ENCODE measurements at regions not wholly inside any gene's neighbourhood (a gene's known extent, or its start where the extent isn't known, plus 50 kb on each side); places are given as distances from the start of the nearest gene placed in this dataset.

DNA sequence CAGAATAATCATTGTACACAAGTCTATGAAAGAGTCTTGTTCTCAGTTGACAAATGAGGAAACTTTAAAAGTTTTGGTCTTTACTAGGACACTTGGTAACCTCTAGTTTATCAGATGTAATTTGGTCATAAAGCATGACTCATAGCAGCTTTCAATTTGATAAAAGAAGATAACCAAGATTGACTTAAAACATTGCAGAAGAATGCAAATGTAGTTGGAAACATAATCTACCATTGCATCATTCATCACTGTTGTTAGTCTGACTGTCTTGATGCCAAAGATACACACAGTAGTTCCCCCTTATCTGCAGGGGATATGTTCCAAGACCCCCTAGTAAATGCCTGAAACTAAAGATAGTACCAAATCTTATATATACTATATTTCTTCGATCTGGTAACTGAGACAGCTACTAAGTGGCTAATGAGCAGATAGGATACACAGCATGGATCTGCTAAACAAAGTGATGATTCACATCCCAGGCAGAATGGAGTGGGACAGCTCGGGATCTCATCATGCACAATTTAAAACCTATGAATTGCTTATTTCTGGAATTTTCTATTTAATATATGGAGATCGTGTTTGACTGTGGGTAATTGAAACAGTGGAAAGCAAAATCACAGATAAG lies 131.4 kb upstream of the CCDC68 start:
- DNase-seq (ENCODE audit: low spot score), result no peak

DNA sequence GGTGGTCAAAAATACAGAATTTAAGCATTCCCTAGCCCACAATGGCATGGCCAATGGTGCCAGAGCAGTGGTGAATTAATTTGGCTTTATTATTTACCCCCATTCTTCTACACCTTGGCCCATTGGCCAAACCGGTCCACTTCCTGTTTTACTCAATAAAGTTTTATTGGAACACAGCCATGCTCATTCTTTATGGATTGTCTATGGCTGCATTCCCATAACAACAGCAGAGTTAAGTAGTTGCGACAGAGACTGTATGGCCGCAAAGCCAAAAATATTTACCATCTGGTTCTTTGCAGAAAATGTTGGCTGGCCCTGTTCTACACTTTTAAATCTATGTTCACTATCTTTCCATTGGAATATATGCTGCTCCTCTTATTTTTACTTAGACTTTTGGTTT lies 130.3 kb upstream of the CCDC68 start:
- no peak for DNase-seq (ENCODE audit: low spot score)

DNA sequence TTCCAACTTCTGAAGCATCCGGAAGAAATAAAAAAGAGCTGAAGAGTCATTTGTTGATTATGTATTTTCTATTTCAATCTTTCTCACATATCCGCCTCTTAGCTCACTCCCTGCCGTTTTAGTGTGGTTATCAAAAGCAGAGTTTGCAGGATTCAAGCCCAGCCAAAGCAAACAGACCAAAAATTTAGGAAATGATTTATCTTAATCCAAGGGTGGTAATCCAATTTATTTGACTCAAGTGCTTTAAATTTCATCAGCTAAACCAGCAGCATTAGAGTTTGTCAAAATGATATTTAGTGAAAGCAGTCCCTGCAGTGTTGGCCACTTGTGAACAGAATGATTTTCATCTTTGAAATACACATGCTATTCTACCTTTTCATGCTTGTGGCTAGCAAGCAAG lies 129.3 kb upstream of the CCDC68 start:
- DNase-seq (ENCODE audit: low spot score), result no peak

DNA sequence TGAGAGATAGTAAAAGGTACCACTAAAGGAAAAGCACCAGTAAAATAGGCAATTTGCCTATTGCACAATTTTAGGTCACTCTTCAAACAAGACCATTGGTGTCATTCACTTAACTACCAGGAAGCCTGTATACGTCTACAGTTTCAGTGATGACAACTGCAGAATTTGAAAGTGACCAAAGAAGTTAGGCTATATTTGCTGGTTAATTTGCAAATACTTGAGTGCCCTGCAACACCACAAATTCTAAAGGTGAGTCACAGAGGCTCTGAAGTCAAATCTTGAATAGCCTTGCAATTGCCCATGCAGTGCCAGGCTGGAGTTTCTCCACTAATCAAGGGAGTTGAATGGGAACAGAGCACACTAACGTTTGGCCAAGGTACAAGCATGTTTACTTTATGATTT lies 128.7 kb upstream of the CCDC68 start:
- no peak for DNase-seq (ENCODE audit: low spot score)

DNA sequence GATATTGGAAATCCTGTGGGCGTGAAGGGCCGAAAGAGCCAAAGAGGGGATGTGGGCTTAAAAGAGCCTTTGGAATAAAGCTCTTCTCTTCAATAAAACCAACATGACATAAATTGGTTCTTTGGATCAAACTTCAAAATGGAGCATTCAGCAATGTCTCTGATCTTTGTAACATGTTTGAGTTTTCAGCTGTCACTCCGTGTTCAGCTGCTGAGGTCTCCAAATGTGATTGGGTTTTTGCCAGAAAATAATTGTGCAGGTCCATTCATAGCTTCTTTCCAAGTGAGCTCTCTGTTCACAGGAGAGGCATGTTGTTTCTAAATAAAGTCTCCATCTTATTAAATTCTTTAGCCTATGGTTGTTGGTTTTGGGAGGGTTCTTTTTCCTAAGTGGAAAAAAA lies 127.6 kb upstream of the CCDC68 start:
- DNase-seq (ENCODE audit: low spot score), result no peak

DNA sequence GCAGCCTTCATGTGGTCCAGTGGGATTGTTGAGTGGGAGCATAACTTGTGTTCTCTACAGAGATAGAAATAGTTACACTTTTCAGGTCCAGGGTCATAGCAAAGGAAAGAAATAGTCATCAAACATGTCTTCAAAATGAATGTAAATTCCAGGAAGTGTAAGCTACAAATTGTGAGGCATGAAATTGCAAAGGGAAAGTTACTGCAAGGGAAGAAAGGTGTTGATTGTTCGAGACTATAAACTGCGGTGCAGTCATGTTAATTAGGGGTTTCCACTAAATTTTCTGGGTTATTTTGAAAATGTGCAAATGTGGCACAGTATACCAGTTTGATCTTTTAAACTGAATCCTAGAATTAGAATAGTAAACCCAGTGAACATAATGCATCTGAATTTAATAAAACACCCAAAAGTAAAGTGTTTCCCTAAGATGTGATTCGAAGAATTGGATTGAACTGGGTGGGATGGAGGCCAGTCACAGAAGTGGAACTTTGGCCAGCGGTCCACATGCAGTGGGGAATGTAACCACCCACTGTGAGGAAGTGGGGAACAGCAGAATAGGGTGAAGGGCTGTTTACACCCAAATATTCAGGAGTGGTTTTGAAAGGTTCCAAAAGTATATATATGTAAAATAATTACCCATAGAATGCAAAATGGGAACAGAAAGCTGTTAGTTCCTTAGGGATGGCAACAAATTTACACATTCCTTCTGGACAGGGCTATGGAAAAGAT lies 126.5 kb upstream of the CCDC68 start:
- DNase-seq (ENCODE audit: low spot score), result no peak

DNA sequence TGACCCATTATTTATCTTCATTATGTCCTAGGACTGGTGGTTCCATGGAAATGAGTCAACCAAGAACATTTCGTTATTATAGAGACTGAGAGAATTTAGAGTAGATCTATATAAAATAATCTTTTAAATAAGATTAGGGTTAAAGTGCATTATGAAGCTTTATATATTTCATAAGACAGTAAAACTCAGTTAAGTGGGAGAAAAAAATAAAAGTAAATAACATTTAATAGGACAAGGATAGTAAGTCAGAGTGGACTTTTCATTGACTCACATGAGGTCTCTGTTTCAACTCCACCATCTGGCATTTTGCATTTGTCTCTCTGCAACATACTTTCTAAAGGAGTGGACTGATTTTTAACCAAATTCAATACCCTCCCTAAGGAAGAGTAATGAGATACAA lies 125.3 kb upstream of the CCDC68 start:
- DNase-seq (ENCODE audit: low spot score), result no peak

DNA sequence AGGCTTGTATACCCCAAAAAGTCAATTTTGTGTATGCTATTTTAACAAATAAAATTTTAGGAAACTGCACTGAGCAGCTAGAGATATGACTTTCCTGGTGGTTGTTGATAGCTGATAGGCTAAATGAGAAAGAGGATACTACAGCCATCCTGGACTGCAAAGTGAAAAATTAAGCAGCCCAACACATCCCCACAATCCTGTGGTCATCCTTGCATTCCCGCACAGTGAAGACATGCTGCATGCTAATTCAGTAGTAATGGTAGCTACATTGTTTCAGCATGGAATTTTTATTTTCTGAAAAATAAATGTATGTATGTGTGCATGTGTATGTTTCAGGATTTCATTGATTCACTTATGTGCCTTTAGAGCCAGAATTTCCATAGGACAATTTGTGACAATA lies 124.2 kb upstream of the CCDC68 start:
- peak; percentile 66 for DNase-seq (ENCODE audit: low spot score)

DNA sequence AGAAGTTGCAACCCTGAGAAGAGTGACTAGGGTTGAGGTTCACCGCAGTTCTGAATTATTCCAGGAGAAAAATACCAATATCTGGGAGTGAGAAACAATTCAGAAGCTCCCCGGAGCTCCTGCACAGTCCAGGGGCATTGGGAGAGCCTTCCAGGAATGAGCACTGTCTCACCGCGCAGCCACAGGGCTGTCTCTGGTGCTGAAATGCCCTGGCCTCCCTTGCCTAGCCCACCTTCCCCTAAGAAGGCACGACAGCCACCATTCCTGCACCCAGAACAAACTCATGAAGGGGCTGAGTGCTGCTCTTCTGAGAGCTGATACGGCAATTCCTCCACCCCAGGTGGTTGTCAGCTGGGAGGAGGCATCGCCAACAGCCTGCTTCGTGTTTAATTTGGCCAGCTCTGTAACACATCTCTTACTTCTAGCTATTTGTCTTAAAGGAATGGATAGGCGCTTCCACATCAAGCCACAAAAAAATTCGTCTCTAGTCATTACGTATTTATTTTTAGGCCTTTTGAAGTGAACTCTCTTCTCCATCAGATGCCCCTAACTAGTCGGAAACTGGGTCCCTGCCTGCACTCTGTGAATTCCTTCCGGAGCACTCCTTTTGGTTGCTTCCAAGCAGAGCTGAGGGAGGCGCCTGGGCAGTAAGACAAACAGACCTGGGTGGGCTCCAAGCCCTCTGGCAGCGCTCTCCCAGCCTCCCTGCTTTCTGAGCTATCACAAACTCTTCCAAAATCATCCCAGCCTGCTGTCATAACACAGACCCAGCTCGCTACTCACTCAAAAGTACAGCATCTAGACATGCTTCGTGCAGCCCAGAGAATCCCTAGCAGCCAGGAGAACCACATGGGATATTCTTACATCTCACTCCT lies 120.5 kb upstream of the CCDC68 start:
- DNase-seq (ENCODE audit: low spot score), result no peak

DNA sequence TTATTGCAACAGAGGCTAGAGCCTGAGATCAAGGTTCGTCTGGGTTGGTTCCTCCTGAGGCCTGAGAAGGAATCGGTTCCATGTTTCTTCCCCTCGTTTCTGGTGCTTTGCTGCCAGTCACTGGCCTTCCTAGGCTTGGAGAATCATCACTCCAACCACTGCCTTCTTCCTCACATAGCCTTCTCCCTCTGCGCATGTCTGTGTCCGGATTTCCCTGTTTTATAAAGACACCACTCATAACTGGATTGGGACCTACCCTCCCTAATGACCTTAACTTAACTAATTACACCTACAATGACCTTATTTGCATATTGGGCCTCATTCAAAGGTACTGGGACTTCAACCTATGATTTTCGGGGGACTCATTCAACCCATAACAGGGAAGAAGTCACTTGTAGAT lies 119.8 kb upstream of the CCDC68 start:
- no peak for DNase-seq (ENCODE audit: low spot score)

DNA sequence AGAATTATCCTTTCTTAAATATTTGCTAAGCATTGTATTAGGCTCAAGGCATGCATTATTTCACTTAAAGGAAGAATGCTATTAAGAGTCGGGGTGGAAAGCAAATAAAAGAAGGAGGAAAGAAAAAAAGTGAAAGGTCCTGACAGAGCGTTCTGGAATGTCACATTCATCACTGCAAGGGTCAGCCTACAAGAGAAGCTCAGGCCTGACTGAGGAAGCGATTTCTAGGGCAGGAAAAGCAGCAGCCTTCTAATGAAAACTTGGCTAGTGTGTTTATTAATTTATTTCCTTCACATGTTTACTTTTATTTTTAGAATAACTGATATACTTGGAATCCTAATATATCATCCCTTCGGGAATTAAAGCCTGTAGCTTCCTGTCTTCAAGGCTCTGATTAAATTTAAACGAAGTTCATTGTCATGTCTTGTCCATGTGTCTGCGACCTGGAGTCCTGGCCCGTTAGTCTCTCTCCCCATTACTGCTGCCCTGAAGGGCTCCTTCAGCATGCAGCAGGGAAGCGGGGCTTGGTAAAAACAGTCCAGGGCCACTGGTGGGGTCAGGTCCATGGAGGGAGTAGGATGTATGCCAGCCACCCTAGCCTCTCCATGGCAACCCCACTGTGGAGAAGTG lies 119.2 kb upstream of the CCDC68 start:
- DNase-seq (ENCODE audit: low spot score), result no peak

DNA sequence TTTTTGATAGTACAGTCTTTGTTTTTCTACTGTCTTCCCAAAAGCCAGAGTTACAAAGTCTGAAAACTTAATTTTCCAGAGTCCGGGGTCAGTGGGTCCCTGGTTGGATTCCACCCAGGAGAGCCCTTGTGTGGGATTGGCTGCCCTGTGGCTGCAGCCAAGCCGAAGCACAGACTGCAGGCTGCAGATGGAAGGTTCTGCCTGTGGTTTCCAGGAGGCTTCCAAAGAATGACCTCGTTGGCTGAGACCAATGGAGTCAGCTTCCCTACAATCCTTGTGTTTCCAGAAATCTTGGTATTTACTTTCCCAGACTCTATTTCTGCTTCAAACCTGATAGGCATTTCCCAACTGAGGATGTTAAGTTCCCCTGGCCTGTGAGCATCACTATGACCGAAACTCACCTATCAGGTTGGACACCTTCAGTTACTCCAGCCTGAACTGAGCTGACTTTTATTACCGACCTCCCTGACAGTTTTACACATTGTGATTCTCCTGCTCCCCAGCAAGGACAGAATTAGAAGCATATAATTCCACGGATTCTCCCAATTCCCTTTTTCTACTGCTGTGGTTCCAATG lies 117.5 kb upstream of the CCDC68 start:
- peak; percentile 31 for DNase-seq (ENCODE audit: low spot score)

DNA sequence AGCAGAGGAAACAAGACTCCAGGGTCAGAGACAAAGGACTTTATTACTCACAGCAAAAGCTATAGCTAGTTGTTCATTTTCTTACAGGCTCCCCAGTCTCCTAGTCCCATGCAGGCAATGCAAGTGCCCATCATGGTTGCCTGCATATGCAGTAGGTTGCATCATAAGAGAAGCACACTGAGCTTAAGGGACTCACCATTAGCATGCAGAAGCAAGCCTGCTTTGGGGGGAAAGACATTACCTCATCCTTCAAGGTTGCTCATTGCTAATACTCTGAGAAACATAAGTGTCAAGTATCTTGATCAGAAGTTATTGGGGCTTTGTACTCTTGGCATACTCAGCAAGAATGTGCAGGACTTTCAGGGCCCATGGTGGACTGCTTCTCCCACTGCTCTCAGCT lies 114.6 kb upstream of the CCDC68 start:
- DNase-seq (ENCODE audit: low spot score), result no peak

DNA sequence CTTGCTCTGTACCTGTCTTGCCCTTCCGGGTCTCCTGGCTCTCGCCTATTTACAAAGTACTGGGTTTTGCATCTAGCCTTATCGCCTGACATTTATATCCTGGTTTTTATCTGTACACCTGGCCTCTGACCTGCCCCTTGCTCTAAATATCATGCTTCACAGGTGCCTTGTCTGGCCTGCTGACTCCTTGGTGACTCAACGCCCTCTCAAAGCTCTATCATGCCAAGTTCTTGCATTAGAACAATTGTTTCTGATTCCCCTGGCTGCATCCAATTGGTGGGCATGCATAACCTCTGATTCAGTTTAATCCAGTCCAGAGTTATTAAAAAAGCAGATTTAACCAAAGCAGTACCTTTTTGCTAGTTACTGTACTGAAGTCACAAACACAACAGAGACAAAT lies 113.9 kb upstream of the CCDC68 start:
- no peak for DNase-seq (ENCODE audit: low spot score)

DNA sequence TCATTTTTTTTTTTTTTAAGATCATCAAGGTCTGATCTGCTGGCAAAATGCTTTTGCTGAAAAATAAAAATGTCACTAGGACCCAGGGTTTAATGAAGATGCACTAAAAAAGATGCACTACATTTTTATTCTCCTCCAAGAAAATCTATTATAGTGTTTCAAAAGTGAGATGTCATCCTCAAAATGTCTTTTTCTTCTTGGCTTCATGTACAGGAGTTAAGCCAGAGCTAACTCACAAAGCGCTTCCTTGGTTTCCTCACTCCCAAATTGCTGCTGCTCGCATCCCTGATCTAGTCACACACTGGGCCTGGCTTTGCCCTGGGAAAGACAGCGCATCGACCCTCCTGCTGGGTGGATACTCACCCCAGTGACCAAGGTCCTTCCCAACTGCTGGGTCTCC lies 113.4 kb upstream of the CCDC68 start:
- no peak for DNase-seq (ENCODE audit: low spot score)

DNA sequence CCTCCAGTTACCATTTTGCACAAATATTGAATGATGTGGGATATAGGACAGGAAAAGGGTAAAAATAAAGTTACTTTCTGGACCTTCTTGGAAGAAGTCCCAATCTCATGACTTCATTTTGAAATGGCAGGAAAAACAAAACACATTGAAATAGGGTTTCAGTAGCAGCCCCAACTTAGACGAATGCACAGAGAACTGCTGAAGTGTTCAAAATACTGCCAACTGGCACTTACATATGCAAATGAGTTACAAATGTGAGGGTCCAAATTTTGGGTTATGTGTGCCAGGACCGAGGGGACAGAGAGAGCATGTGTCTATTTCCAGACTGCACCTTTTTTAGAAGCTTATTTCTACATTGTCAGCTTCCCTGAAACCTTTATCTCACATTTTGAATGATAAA lies 112.9 kb upstream of the CCDC68 start:
- no peak for DNase-seq (ENCODE audit: low spot score)

DNA sequence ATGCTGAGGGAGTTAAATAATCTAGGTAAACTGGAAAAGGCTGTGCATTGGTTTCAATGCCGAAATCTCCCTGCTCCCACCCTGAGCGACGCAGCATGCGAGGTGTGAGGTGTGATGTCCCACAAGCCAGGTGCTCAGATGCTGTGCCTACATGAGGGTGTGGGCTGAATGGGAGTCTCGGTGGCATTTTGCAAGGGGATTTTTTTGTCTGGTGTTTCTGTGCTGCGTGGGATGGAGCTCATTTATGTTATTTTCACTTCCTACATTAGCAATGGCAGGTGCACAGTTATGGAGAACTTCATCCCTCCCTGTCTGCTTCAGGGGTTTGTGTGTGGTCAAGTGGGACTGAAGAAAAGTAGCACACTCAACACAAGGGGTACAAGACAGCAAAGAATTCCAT lies 110.2 kb upstream of the CCDC68 start:
- DNase-seq (ENCODE audit: low spot score), result no peak

DNA sequence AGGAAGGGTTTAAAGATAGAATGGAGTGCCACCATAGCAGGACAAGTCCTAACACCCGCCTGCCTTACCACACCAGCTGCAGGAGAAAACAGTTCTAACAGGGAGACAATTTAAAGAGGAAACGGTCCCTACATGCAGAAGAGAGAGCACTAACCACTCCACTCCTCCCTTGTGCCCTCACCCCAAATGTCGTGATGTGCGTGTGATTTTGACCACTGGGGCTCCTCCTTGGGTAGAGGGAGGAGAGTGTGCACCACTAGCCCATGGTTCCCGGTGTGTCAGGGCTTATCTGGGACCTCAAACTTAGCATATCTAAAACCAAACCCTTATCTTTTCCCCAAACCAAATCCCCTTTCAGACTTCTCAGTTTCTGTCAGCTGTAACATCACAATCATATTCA lies 105.5 kb upstream of the CCDC68 start:
- DNase-seq (ENCODE audit: low spot score), result no peak

DNA sequence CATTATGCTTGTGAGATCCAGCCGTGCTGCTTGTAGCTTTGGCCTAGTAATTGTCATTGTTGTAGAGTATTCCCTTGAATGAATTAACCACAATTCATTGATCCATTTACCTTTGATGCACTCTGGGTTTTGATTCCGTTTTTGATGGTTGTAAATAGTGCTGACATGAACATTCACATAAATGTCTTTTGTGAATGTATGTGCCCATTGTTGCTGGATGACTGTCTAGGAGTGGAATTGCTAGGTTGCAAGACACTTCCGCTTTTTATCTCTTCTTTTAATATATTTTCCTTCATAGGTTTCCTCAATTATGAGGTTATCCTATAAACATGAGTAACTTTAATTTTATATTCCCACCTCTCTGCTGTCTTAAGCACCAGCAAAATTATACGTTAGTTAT lies 104.8 kb upstream of the CCDC68 start:
- DNase-seq (ENCODE audit: low spot score), result no peak

DNA sequence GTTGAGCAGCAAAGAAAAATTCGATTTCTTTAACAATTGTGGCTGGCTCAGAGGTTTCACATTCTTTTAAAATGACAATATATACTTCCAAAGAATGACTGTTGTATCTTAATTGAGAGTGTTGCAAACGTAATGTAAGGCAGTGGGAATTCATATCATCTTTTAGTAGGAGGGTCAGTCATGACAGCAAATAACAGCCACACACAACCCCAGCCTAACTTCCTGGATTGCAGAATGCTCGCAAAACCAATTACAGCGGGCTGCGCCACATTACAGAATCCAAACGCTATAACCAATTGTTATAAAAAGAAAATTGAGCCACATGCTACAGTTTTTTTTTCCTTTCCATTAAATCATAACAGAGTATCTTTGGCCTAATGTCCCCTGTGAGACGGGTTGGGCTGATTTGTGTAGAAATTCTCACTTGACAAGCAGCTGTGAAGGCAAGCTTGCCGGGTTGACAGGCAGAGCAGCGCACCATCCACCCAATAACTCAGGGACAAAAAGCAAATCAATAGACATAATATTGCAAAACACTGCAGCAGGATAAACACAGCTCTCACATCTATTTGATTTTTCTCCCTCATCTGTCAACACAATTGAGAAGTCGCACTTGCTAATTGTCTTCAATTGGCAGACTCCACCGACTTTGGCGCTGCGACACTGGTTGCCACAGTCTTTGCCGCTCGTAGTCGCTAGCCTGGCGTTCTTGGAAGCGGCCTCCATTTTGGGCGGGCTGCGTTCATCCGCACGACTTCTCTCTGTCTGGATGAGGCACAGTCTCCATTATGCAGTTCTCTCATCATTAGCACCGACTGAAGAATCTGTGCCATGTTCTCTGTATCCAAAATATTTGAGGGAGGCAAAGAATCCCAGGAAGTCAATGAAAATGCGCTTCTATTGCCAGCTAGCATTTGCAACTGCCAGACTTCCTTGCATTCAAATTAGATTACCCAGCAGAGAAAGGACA lies 95.0 kb upstream of the CCDC68 start:
- DNase-seq (ENCODE audit: low spot score), result peak; percentile 58

DNA sequence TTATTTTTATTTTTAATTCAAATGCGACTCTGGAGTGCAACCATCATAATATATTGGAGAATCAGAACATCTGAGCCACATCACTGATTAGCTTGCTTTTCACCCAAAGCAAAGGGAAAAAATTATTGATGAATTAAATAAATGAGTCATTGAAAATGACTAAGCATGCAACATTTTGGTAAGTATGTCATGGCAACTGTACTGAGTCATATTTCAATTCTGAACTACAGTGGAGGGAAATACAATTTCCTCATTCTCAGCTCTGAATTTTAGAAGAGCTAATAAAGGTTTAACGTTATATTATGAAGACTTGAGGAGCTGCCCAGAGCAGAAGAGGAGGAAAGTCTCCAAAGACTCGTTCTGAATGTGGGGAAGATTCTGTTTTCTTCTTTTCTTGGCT lies 89.6 kb upstream of the CCDC68 start:
- peak; percentile 65 for DNase-seq (ENCODE audit: low spot score)
